Activated T-cell treated with anti-CD3 and anti-CD28 coated beads, Interleukin-2, amount 50 U/mL, for 72 hours (primary cell): ENCODE measurements at regions not wholly inside any gene's neighbourhood (a gene's known extent, or its start where the extent isn't known, plus 50 kb on each side); places are given as distances from the start of the nearest gene placed in this dataset.
"Not testable (repeated sequence)": the region's sequence is repeated elsewhere in the genome, so short reads cannot be mapped to it uniquely, and the experiment has no call there.

Experiments
- ATAC-seq, 2 donors: fragments of 150-1000 bp; cut with Tn5 transposase; replicated peaks in 1 of 2; 2 replicates each; pipeline ENCODE4 v1.10.0; 2021; ENCODE audit warnings: moderate library complexity in 2 of 2, mild to moderate bottlenecking in 1 of 2
- DNase-seq, 2 donors: peaks; one replicate each; pipeline ENCODE4 v3.0.0; 2021 to 2022; ENCODE audit warnings: mixed read lengths in 1 of 2
- H3K27ac Mint-ChIP-seq: one replicate; pipeline ENCODE4 v1.8.0; 2022; ENCODE audit warnings: mild to moderate bottlenecking, moderate library complexity, mixed read lengths
- H3K27me3 Mint-ChIP-seq: one replicate; pipeline ENCODE4 v1.8.0; 2022; ENCODE audit warnings: low read depth, mixed read lengths
- H3K36me3 Mint-ChIP-seq, 2 donors: one replicate each; pipeline ENCODE4 v1.8.0; 2022; ENCODE audit warnings: mixed read lengths in 2 of 2, mild to moderate bottlenecking in 1 of 2; ENCODE audit not compliant: insufficient read depth in 2 of 2
- H3K4me1 Mint-ChIP-seq: one replicate; pipeline ENCODE4 v1.8.0; 2022; ENCODE audit warnings: low read depth, mixed read lengths
- H3K4me3 Mint-ChIP-seq, 2 donors: one replicate each; pipeline ENCODE4 v1.8.0; 2022; ENCODE audit warnings: mild to moderate bottlenecking in 2 of 2, mixed read lengths in 2 of 2, moderate library complexity in 2 of 2
- H3K9me3 Mint-ChIP-seq, 2 donors: one replicate each; pipeline ENCODE4 v1.8.0; 2022; ENCODE audit warnings: mixed read lengths in 2 of 2

DNA sequence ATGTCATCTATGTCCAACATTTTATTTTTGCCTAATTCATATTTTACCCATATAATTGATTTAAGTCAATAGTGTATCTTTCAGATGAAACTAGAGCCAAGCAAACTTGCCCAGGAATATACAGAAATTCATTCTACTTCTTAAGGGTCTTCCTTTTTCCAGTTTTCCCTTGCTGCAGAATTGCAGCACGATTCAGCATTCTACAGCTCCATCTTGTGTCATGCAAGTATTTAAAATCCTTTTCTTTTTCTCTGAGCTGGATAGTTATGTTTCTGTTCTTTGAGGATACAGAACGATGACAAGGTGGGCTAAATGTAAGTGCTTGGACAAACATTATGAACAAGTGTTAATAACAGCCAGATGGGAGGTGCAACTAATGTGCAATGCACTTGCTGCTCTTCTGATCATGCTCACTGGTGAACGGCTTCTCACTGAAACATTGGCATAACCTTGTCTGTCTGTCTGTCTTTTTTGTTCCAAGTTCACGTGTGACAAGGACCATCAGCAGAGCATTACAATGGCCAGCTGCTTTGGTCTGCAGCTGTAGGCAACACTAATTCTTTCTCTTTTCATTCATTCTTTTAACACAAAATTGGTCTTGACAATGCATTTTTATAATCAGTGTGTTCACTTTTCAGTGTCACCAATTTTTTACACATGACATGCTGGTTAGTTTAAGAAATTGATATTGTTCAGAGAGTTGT, 1821.7 kb downstream of the ARAP2 start:
- no peaks in the 10 kb centered on the region for H3K36me3 Mint-ChIP-seq
- peaks cover 5% of the 10 kb centered on the region in 2 donors for H3K9me3 Mint-ChIP-seq
- no peaks in the 10 kb centered on the region for H3K4me1 Mint-ChIP-seq
- no peaks in the 10 kb centered on the region for H3K27me3 Mint-ChIP-seq
- no peak overlapping the region for H3K27ac Mint-ChIP-seq
- ATAC-seq: no peak
- H3K4me3 Mint-ChIP-seq: no peak overlapping the region
- DNase-seq: no peak

DNA sequence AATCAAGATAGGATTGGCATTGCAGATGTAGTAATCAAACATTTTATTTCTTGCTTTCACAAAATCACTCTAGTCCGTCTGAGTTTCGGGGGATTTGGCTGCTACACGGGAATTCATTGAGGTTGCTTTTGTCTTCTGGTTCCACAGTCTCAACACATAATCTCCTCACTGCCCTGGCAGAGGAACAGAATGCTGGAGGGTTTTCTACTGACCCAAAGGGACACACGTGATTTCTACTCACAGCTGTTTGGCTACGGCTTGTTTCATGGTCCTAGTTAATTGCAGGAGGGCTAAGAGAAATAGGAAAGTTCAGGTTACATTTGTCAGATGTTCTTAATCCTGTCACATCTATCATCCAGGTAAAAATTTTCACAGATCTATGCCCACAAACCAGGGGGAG, 1811.6 kb downstream of the ARAP2 start:
- H3K9me3 Mint-ChIP-seq: peaks cover 6 to 8% of the 10 kb centered on the region in 2 donors
- no peaks in the 10 kb centered on the region for H3K36me3 Mint-ChIP-seq
- H3K27ac Mint-ChIP-seq: no peak overlapping the region
- no peaks in the 10 kb centered on the region for H3K4me1 Mint-ChIP-seq
- no peak overlapping the region for H3K4me3 Mint-ChIP-seq
- DNase-seq (no peak), ATAC-seq (no peak)
- no peaks in the 10 kb centered on the region for H3K27me3 Mint-ChIP-seq

DNA sequence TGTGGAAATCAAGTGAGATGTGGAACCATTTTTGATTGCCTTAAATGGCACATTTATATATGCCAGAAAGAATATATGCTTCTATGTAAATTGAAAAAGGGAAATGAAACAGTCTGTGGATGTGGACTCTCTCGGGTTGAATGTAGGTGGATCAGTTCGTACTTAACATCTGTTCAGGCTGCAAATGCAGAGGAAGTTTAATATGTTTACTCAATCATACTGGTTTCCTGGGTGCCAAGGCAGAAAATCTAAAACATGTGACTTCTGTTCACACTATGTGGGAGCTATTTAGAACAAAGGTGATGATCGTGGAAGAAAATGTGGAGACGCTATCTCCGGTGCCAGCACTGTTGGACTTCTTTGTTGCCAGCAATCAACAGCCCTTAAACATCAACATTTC, 1809.9 kb downstream of the ARAP2 start:
- not testable (repeated sequence) for H3K27ac Mint-ChIP-seq, DNase-seq, H3K27me3 Mint-ChIP-seq, ATAC-seq, H3K9me3 Mint-ChIP-seq, H3K4me3 Mint-ChIP-seq, H3K4me1 Mint-ChIP-seq, H3K36me3 Mint-ChIP-seq

DNA sequence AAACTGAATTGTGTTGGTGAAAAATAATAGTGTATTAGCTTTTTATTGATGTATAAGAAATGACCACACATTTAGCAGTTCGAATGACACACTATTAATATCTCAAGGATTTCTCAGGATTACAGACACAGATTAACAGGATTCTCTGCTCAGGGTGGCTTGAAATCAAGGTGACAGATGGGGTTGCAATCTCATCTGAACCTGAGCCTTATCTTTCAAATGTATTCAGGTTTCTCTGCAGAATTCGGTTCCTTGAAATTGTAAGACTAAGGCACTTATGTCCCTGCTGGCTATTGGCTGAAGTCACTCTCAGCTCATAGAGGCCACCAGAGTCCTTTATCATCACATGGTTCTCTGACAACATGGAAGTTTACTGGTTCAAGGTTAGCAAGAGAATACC, 1780.1 kb downstream of the ARAP2 start:
- H3K27me3 Mint-ChIP-seq: no peaks in the 10 kb centered on the region
- H3K4me3 Mint-ChIP-seq: no peak overlapping the region
- no peaks in the 10 kb centered on the region for H3K4me1 Mint-ChIP-seq
- no peak overlapping the region for H3K27ac Mint-ChIP-seq
- H3K36me3 Mint-ChIP-seq: no peaks in the 10 kb centered on the region
- no peak for DNase-seq
- ATAC-seq: no peak
- H3K9me3 Mint-ChIP-seq: peaks cover 5 to 7% of the 10 kb centered on the region in 2 donors

DNA sequence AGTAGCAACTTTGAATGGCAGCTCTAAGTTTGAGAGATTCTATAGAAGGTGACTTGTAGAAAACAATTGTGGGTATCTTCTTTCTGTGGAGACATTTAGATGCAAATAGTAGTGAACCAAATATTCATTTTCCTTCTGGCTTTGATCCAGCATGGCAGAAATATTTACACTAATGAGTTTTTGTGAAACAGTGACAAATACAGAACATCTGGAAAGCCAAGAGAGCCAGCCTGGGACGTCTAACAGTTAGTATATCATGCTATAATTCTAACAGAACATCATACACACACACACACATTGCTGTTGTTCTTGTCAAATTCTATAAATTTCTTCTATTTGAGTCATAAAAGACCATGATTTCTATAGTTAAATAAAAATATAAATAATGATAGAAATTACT, 1777.9 kb downstream of the ARAP2 start:
- no peak for ATAC-seq
- Mint-ChIP-seq H3K4me3 (no peak overlapping the region), H3K27ac (no peak overlapping the region), H3K4me1 (no peaks in the 10 kb centered on the region), H3K36me3 (no peaks in the 10 kb centered on the region), H3K9me3 (peaks cover 1 to 4% of the 10 kb centered on the region in 2 donors), H3K27me3 (no peaks in the 10 kb centered on the region)
- DNase-seq: no peak

DNA sequence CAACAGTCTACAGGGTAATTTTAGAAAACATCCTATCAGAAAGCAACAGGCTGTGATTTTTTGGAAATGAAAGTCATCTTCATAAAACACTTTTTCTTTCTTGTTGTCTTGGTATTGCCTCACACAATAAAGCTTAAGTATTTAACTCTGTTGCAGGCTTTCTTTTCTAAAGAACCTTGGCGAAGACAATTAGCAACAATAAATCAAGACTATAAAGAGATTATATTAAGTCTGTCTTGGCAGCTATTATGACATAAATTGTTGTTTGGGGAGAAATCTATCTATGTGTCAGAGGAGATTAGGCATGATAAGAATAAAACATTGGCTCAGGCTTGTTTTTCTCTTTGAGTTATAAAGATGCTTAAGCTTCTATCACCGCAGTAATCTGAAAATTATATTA, 1774.8 kb downstream of the ARAP2 start:
- Mint-ChIP-seq H3K4me1 (no peaks in the 10 kb centered on the region), H3K36me3 (no peaks in the 10 kb centered on the region), H3K4me3 (no peak overlapping the region), H3K27ac (no peak overlapping the region), H3K27me3 (no peaks in the 10 kb centered on the region), H3K9me3 (peaks cover 4% of the 10 kb centered on the region in 2 donors)
- ATAC-seq (no peak), DNase-seq (no peak)

DNA sequence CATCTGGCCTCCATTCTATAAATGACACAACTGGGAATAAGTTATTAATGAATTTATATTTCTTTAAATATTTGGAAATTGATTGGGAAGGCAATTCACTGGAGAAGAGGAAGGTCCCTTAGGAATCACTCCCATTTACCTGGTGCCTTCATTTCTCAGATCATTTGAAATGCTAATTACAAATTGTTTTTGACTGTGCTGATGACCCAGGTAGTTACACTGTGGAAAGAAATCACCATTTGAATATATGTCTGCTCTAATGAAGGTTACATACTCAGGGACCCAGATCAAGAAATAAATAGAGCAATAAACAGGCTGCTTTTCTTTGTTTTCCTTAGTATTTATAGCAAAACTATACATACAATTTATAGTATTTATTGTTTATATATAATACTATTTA, 1759.1 kb downstream of the ARAP2 start:
- H3K9me3 Mint-ChIP-seq: peaks cover 5 to 6% of the 10 kb centered on the region in 2 donors
- ATAC-seq: no peak
- no peak overlapping the region for H3K27ac Mint-ChIP-seq
- DNase-seq: no peak
- no peaks in the 10 kb centered on the region for H3K36me3 Mint-ChIP-seq
- no peaks in the 10 kb centered on the region for H3K4me1 Mint-ChIP-seq
- no peaks in the 10 kb centered on the region for H3K27me3 Mint-ChIP-seq
- H3K4me3 Mint-ChIP-seq: no peak overlapping the region

DNA sequence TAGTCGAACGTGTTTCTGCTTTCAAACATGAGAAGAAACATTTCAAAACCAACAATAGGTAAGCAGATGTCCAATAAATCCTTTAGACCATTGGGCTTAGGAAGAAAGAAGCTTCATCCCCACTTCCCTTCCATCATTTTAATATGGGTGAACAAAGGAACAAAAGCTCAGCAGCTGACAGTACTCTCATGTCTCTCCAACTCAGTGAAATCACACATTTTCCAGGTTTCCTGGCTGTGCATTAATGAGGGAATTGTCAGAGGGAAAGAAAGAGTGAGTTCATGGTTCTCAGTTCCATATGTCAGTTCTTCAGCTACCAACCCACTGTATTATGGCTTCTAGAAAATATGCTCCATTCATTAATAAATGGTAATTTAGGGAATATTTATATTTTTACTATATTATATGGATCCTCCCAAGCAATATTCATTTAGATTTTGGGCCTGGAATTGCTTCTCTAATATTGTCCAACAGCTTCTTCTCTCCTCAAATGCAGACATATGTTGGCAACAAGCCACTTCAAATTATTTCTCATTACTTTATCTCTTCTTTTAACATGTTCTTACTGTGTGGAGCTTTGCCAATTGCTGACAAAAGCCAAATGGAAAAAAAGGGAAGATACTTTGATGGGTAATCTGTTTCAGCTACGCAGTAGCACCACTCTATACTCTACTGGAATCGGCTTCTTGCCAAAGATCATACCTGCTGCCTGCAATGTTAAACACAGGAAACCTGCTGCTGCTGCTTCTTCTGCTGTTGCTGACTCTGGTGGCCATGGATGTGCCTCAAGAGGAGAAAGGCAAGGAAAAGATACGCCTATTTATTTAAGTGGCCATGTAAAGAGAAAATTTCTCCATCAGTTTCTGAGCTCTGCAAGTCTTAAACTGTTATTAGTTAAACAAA, 1757.6 kb downstream of the ARAP2 start:
- H3K9me3 Mint-ChIP-seq: peaks cover 6 to 10% of the 10 kb centered on the region in 2 donors
- no peak overlapping the region for H3K27ac Mint-ChIP-seq
- H3K27me3 Mint-ChIP-seq: no peaks in the 10 kb centered on the region
- no peaks in the 10 kb centered on the region for H3K4me1 Mint-ChIP-seq
- ATAC-seq (no peak), DNase-seq (no peak)
- H3K36me3 Mint-ChIP-seq: no peaks in the 10 kb centered on the region
- H3K4me3 Mint-ChIP-seq: no peak overlapping the region

DNA sequence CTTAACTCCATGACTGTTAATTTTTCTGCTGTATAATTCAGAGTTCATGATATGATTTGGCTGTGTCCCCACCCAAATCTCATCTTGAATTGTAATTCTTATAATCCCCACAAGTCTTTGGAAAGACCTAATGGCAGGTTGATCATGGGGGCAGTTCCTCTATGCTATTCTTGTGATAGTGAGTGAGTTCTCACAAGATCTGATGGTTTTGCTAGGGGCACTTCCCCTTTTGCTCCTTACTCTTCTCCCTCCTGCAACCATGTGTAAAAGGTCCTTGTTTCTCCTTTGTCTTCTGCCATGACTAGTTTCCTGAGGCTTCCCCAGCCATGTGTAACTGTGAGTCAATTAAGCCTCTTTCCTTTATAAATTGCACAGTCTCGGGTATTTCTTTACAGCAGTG, 1751.9 kb downstream of the ARAP2 start:
- H3K27me3 Mint-ChIP-seq: no peaks in the 10 kb centered on the region
- H3K36me3 Mint-ChIP-seq: no peaks in the 10 kb centered on the region
- H3K27ac Mint-ChIP-seq: no peak overlapping the region
- ATAC-seq: no peak
- no peak for DNase-seq
- H3K4me3 Mint-ChIP-seq: no peak overlapping the region
- no peaks in the 10 kb centered on the region for H3K4me1 Mint-ChIP-seq
- peaks cover 7 to 11% of the 10 kb centered on the region in 2 donors for H3K9me3 Mint-ChIP-seq

DNA sequence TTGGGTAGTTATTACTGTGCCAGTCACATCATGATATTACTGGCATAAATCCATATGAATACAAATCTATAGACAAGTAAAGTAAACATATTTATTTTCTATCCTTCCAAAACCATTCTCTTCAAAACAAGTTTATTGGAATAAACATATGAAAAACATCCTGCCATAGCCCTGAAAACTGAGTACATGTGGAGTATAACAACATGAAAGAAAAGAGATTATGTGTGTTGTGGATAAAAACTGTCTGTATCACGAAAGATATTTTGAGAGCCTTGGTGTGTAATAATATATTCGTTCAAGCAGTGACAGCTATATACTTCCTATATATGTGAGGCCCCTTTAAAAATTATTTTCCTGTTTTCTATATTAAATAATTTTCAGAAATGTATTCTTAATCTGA, 1742.2 kb downstream of the ARAP2 start:
- peaks cover 2 to 3% of the 10 kb centered on the region in 2 donors for H3K9me3 Mint-ChIP-seq
- DNase-seq: no peak
- H3K4me3 Mint-ChIP-seq: no peak overlapping the region
- H3K27me3 Mint-ChIP-seq: no peaks in the 10 kb centered on the region
- H3K4me1 Mint-ChIP-seq: no peaks in the 10 kb centered on the region
- H3K27ac Mint-ChIP-seq: no peak overlapping the region
- ATAC-seq: no peak
- no peaks in the 10 kb centered on the region for H3K36me3 Mint-ChIP-seq

DNA sequence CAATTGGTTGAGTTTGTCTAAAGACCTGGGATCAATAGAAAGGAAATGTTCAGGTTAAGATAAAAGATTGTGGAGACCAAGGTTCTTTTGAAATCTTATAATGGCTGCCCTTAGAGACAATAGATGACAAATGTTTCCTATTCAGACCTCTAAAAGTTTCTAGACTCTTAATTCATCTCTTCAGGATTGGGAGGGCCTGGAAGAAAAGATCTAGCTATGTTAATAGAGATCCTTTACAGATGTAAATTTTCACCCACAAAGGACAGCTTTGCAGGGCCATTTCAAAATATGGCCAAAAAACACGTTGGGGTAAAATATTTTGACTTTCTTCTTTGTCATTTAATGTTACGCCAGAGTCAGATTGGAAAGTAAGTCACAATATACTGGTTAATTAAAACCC, 1739.6 kb downstream of the ARAP2 start:
- not testable (repeated sequence) for H3K27me3 Mint-ChIP-seq, ATAC-seq, H3K27ac Mint-ChIP-seq, DNase-seq, H3K9me3 Mint-ChIP-seq, H3K4me1 Mint-ChIP-seq, H3K36me3 Mint-ChIP-seq, H3K4me3 Mint-ChIP-seq

DNA sequence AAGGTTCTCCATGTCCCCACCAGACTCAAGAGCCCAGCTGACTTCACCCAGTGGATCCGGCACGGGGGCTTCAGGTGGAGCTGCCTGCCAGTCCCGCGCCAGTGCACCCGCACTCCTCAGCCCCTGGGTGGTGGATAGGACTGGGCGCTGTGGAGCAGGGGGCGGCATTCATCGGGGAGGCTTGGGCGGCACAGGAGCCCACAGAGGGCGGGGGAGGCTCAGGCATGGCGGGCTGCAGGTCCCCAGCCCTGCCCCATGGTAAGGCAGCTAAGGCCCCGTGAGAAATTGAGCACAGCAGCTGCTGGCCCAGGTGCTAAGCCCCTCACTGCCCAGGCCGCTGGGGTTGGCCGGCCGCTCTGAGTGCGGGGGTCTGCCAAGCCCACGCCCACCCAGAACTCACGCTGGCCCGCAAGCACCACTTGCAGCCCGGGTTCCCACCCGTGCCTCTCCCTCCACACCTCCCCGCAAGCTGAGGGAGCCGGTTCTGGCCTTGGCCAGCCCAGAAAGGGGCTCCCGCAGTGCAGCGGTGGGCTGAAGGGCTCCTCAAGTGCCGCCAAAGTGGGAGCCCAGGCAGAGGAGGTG, 1737.7 kb downstream of the ARAP2 start:
- H3K36me3 Mint-ChIP-seq, H3K4me1 Mint-ChIP-seq, H3K27me3 Mint-ChIP-seq, H3K4me3 Mint-ChIP-seq, ATAC-seq, DNase-seq, H3K27ac Mint-ChIP-seq, H3K9me3 Mint-ChIP-seq: not testable (repeated sequence)

DNA sequence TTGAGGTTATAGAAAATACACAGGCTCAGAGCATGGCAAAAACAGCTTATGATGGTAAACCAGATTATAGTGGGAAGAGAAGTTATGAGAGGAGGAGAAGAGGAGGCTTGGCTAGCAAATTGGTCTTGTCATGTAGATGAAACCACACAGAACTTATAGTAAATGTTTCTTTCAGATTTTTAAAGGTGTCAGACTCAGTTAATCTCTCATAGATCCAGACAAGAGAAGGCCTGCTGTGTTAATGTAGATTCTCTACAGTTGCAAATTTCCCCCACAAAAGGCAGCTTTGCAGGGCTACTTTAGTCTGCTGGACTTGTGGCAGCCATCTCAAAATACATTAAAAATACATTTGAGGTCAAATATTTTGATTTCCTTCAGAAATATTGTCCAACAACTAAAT, 1731.7 kb downstream of the ARAP2 start:
- Mint-ChIP-seq H3K27me3 (no peaks in the 10 kb centered on the region), H3K36me3 (no peaks in the 10 kb centered on the region), H3K4me3 (no peak overlapping the region), H3K9me3 (peaks cover 6 to 9% of the 10 kb centered on the region in 2 donors), H3K4me1 (no peaks in the 10 kb centered on the region), H3K27ac (no peak overlapping the region)
- DNase-seq (no peak), ATAC-seq (no peak)
